Parathyroid adenoma (tissue), 2 donors: ENCODE measurements at regions not wholly inside any gene's neighbourhood (a gene's known extent, or its start where the extent isn't known, plus 50 kb on each side); places are given as distances from the start of the nearest gene placed in this dataset.

Source experiments
- H2AFZ ChIP-seq: fragments of 300-600 bp; sonication (generic); one replicate; pipeline ENCODE4 v1.7.0; 2017; ENCODE audit warnings: antibody characterized with exemption, mild to moderate bottlenecking
- H3K27ac ChIP-seq: fragments of 300-600 bp; sonication (generic); one replicate; pipeline ENCODE4 v1.7.0; 2017
- H3K27me3 ChIP-seq: fragments of 300-600 bp; sonication (generic); one replicate; pipeline ENCODE4 v1.7.0; 2017; ENCODE audit warnings: low read length; ENCODE audit not compliant: control insufficient read depth, insufficient read depth
- H3K36me3 ChIP-seq: fragments of 300-600 bp; sonication (generic); one replicate; pipeline ENCODE4 v1.7.0; 2017; ENCODE audit warnings: low read length; ENCODE audit not compliant: control insufficient read depth, insufficient read depth
- H3K4me1 ChIP-seq: fragments of 300-600 bp; sonication (generic); one replicate; pipeline ENCODE4 v1.7.0; 2017; ENCODE audit warnings: control low read depth
- H3K4me2 ChIP-seq: fragments of 300-600 bp; sonication (generic); one replicate; pipeline ENCODE4 v1.7.0; 2017; ENCODE audit warnings: low read length
- H3K4me3 ChIP-seq: fragments of 300-600 bp; sonication (generic); one replicate; pipeline ENCODE4 v1.7.0; 2017; ENCODE audit warnings: low read depth, low read length
- H3K79me2 ChIP-seq: fragments of 300-600 bp; sonication (generic); one replicate; pipeline ENCODE4 v1.7.0; 2017; ENCODE audit warnings: control low read depth
- H3K9ac ChIP-seq: fragments of 300-600 bp; sonication (generic); one replicate; pipeline ENCODE4 v1.7.0; 2017; ENCODE audit warnings: mild to moderate bottlenecking
- H3K9me3 ChIP-seq: fragments of 300-600 bp; sonication (generic); one replicate; pipeline ENCODE4 v1.7.0; 2017; ENCODE audit warnings: low read length; ENCODE audit not compliant: control insufficient read depth
- TF ChIP-seq, protein P1 (sequence below): fragments of 300-600 bp; sonication (generic); IDR thresholded peaks from one replicate; pipeline ENCODE4 v1.7.0; 2017; ENCODE audit warnings: antibody characterized with exemption, mild to moderate bottlenecking
- donor health status: primary hyperparathyroidism.

DNA sequence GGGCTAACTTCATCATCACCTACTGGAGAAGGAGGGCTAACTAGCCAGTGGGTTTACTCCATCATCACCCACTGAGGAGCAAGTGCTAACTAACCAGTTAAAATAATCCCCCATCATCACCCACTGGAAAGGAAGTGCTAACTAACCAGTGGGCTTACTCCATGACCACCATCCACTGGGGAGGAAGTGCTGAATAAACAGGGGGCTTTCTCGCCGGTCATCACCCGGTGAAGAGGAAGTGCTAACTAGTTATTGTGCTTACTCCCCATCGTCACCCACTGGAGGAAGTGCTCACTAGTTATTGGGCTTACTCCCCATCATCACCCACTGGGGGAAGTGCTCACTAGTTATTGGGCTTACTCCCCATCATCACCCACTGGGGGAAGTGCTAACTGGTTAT is 124.4 kb upstream of the SALL3 start:
- Histone ChIP-seq H3K9ac (no peak overlapping the region), H3K4me3 (no peak overlapping the region), H3K27me3 (no peaks in the 10 kb centered on the region), H3K4me1 (no peaks in the 10 kb centered on the region), H3K36me3 (no peaks in the 10 kb centered on the region), H3K4me2 (no peak overlapping the region), H3K27ac (no peak overlapping the region), H2AFZ (no peak overlapping the region), H3K79me2 (no peaks in the 10 kb centered on the region), H3K9me3 (no peaks in the 10 kb centered on the region)
- TF ChIP-seq, protein P1, sequence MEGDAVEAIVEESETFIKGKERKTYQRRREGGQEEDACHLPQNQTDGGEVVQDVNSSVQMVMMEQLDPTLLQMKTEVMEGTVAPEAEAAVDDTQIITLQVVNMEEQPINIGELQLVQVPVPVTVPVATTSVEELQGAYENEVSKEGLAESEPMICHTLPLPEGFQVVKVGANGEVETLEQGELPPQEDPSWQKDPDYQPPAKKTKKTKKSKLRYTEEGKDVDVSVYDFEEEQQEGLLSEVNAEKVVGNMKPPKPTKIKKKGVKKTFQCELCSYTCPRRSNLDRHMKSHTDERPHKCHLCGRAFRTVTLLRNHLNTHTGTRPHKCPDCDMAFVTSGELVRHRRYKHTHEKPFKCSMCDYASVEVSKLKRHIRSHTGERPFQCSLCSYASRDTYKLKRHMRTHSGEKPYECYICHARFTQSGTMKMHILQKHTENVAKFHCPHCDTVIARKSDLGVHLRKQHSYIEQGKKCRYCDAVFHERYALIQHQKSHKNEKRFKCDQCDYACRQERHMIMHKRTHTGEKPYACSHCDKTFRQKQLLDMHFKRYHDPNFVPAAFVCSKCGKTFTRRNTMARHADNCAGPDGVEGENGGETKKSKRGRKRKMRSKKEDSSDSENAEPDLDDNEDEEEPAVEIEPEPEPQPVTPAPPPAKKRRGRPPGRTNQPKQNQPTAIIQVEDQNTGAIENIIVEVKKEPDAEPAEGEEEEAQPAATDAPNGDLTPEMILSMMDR, result no peak

DNA sequence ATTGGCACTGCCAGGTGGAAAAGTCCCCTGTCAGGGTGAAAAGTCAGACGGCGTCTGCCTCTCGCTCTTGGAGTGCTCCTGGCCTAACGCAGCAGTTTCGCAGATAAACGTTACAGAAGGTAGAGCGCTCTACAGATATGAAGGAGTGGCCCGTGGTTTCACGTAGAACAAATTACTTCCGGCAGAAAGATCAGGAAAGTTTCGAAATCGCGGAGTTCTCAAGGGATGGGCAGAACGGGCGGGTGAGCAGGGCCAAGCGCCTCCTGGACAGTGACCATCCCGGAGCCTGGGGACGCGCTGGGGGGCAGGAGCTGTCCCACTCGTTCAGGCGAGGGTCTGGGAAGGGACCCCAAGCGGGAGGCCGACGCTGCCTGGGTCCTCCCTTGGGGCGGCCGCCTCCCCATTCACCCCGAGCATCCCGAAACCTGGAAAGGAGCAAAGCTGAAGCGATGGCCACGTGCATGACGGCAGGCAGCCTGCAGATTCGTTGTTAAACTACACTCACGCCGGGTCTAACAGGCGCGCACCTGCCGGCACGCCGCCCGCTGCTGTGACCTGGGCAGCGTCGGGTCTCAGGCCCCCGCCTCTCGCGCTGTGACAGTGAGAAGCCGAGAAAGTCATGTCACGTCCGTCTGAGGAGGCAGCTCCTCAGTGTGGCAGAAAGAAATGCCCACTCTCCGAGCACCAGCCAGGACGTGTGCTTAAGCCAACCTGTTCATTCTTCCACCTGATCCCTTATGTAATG is 122.9 kb upstream of the SALL3 start:
- H3K4me1 ChIP-seq, result no peaks in the 10 kb centered on the region
- H3K79me2 ChIP-seq, result no peaks in the 10 kb centered on the region
- no peaks in the 10 kb centered on the region for H3K9me3 ChIP-seq
- TF ChIP-seq, protein P1, result no peak
- no peak overlapping the region for H3K27ac ChIP-seq
- no peak overlapping the region for H3K9ac ChIP-seq
- no peak overlapping the region for H3K4me3 ChIP-seq
- no peaks in the 10 kb centered on the region for H3K36me3 ChIP-seq
- no peaks in the 10 kb centered on the region for H3K27me3 ChIP-seq
- no peak overlapping the region for H3K4me2 ChIP-seq
- no peak overlapping the region for H2AFZ ChIP-seq

DNA sequence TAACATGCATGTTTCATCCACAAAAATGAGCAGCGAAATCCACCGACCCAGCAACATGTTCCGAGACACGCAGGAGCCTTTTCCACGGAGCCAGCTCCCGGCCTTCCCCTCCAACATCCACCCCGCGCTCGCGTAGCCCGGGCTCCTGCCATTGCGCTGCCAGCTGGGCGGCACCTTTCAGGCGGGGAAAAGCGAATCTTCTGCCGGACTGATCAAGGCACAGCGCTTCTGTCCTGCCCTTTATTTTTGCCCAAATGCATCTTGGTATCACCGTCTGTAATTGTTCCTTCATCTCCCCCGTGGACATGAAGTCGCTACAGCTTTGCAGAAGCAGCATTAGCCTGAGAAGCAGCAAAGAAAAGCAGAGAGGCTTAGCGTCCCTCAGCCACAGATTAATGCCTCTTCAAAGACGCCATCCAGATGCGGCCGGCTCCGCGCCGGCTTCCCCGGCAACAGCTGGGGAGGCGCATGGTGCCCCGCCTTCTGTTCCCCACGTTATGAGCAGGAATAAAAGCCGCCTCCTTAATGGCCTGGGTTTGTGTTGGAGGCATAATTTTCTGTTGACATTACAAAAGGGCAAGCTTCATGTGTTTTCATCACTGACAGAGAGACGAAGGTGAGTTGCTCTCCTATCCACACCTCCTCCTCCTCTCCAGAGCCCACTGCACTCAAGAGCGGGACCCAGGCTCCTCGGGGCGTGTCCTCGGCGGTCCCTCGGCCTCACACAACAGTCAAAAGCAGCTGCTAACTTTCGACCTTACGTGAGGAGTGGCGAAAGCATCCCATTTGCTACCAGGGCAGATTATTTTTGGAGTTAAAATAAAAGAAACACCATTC is 122.1 kb upstream of the SALL3 start:
- H3K9ac ChIP-seq, result no peak overlapping the region
- no peaks in the 10 kb centered on the region for H3K4me1 ChIP-seq
- no peak overlapping the region for H3K27ac ChIP-seq
- H3K9me3 ChIP-seq, result no peaks in the 10 kb centered on the region
- H2AFZ ChIP-seq, result no peak overlapping the region
- H3K79me2 ChIP-seq, result no peaks in the 10 kb centered on the region
- H3K4me2 ChIP-seq, result no peak overlapping the region
- TF ChIP-seq, protein P1, result no peak
- H3K4me3 ChIP-seq, result no peak overlapping the region
- H3K36me3 ChIP-seq, result no peaks in the 10 kb centered on the region
- no peaks in the 10 kb centered on the region for H3K27me3 ChIP-seq

DNA sequence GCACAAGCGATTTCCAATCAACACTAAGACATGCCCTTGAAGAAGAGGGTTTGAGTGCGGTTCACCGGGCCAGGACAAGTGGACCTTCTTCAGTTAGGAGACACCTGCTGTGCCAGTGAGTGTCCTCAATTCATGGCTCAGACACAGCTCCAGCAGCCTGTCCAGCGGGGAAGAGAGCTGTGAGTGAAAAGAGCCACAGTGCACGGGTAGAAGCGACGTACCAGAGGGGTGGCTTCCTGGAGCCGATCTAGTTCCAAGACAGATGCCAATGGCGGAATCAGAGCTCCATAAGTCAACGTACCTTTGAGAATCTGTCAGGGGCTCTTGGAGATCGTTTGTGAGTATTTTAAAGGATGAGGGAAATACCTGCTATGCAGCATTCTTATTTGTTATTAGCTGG is 119.9 kb upstream of the SALL3 start:
- no peak overlapping the region for H3K4me3 ChIP-seq
- H3K27ac ChIP-seq, result no peak overlapping the region
- no peak overlapping the region for H3K9ac ChIP-seq
- H3K4me1 ChIP-seq, result no peaks in the 10 kb centered on the region
- no peaks in the 10 kb centered on the region for H3K79me2 ChIP-seq
- H2AFZ ChIP-seq, result no peak overlapping the region
- no peaks in the 10 kb centered on the region for H3K27me3 ChIP-seq
- TF ChIP-seq, protein P1, result no peak
- H3K36me3 ChIP-seq, result no peaks in the 10 kb centered on the region
- no peak overlapping the region for H3K4me2 ChIP-seq
- no peaks in the 10 kb centered on the region for H3K9me3 ChIP-seq
